H1 (cell line): ENCODE measurements at regions not wholly inside any gene's neighbourhood (a gene's known extent, or its start where the extent isn't known, plus 50 kb on each side); places are given as distances from the start of the nearest gene placed in this dataset.

Experiments
- CTCF ChIA-PET: fragments of 300-600 bp; sonication (Branson Sonifier 250); formaldehyde crosslinking; loops from one replicate; lab custom pipeline; 2021; ENCODE audit not compliant: partially characterized antibody; lab: Charles Lee
- POLR2A ChIA-PET: fragments of 300-600 bp; sonication (Branson Sonifier 250); formaldehyde crosslinking; loops from one replicate; lab custom pipeline; 2021; ENCODE audit warnings: inconsistent platforms; ENCODE audit not compliant: partially characterized antibody; lab: Charles Lee
- DNase-seq, 2 experiments: peaks; one replicate each; pipeline versions ENCODE4 v3.0.0 to v3.0.0-alpha.2; 2010 to 2022; ENCODE audit warnings: low spot score in 2 of 2, low read depth in 1 of 2, mixed read lengths in 1 of 2
- FAIRE-seq: peaks from 2 replicates; lab custom pipeline; 2011; peaks lifted over from hg19 to GRCh38; lab: Jason Lieb, UNC
- H2AFZ ChIP-seq: 2 replicates; pipeline ENCODE4 v1.8.1; 2012; ENCODE audit warnings: low read length, inconsistent platforms
- H2AK5ac ChIP-seq: 2 replicates; pipeline ENCODE4 v1.6.1; 2013; ENCODE audit warnings: low read depth, low read length
- H2BK120ac ChIP-seq: replicated peaks from 2 replicates; pipeline ENCODE3; 2013; ENCODE audit warnings: low read depth, low read length, inconsistent platforms
- H2BK12ac ChIP-seq: 2 replicates; pipeline ENCODE4 v1.6.1; 2013; ENCODE audit warnings: low read depth, low read length
- H2BK15ac ChIP-seq: 2 replicates; pipeline ENCODE4 v1.6.1; 2013; ENCODE audit warnings: low read length
- H2BK20ac ChIP-seq: 2 replicates; pipeline ENCODE4 v1.6.1; 2013; ENCODE audit warnings: low read length
- H2BK5ac ChIP-seq: 2 replicates; pipeline ENCODE4 v1.6.1; 2013; ENCODE audit warnings: low read depth, low read length
- H3K14ac ChIP-seq: 2 replicates; pipeline ENCODE4 v1.6.1; 2013; ENCODE audit warnings: inconsistent platforms; ENCODE audit not compliant: insufficient read length
- H3K18ac ChIP-seq: 2 replicates; pipeline ENCODE4 v1.6.1; 2013; ENCODE audit warnings: low read length; ENCODE audit errors: extremely low read depth
- H3K23ac ChIP-seq: 2 replicates; pipeline ENCODE4 v1.6.1; 2013; ENCODE audit warnings: inconsistent platforms; ENCODE audit not compliant: insufficient read length
- H3K23me2 ChIP-seq: 2 replicates; pipeline ENCODE4 v1.6.1; 2013; ENCODE audit warnings: low read depth, low read length
- H3K27ac ChIP-seq: 2 replicates; pipeline ENCODE4 v1.6.1; 2011; ENCODE audit warnings: low read depth, low read length, inconsistent platforms
- H3K27me3 ChIP-seq, 4 experiments: replicated peaks in 1 of 4; 1 replicate in 1 of 4; 2 replicates in 3 of 4; pipeline versions ENCODE4 v1.6.1 to v1.8.1; 2011 to 2013; ENCODE audit warnings: low read length in 3 of 4, mild to moderate bottlenecking in 3 of 4, inconsistent platforms in 2 of 4, mixed read lengths in 2 of 4, moderate library complexity in 1 of 4; ENCODE audit not compliant: control insufficient read depth in 3 of 4, insufficient read depth in 3 of 4; ENCODE audit errors: extremely low read depth in 1 of 4
- H3K36me3 ChIP-seq, 4 experiments: 2 replicates each; pipeline versions ENCODE4 v1.6.1 to v1.8.1; 2011 to 2013; ENCODE audit warnings: mild to moderate bottlenecking in 4 of 4, low read length in 3 of 4, moderate library complexity in 2 of 4, control low read depth in 1 of 4, inconsistent platforms in 1 of 4; ENCODE audit not compliant: insufficient read depth in 4 of 4, control insufficient read depth in 2 of 4
- H3K4ac ChIP-seq: replicated peaks from 2 replicates; pipeline ENCODE3; 2013; ENCODE audit warnings: low read length, low read depth, mixed read lengths, inconsistent platforms; ENCODE audit not compliant: insufficient read length
- H3K4me1 ChIP-seq, 4 experiments: replicated peaks in 1 of 4; 1 replicate in 1 of 4; 2 replicates in 3 of 4; pipeline versions ENCODE4 v1.6.1 to v1.8.1; 2011 to 2013; ENCODE audit warnings: low read length in 3 of 4, inconsistent platforms in 2 of 4, mixed read lengths in 1 of 4; ENCODE audit not compliant: insufficient read depth in 4 of 4, control insufficient read depth in 3 of 4
- H3K4me2 ChIP-seq, 2 experiments: 2 replicates each; pipeline versions ENCODE4 v1.6.1 to v1.8.1; 2011 to 2013; ENCODE audit warnings: low read depth in 2 of 2, low read length in 2 of 2, control low read depth in 1 of 2, inconsistent platforms in 1 of 2, mild to moderate bottlenecking in 1 of 2; ENCODE audit not compliant: insufficient read depth in 1 of 2
- H3K4me3 ChIP-seq, 4 experiments: fragments of 200-600, 300-600 bp in 1 of 4; sonication (generic), shearing (Covaris generic), sonication (Bioruptor Twin) in 1 of 4; 2 replicates each; pipeline versions ENCODE4 v1.5.1 to v1.8.1; 2011 to 2016; ENCODE audit warnings: low read length in 4 of 4, low read depth in 3 of 4, control low read depth in 2 of 4, inconsistent platforms in 2 of 4, mild to moderate bottlenecking in 2 of 4, mixed read lengths in 1 of 4, moderate library complexity in 1 of 4; ENCODE audit not compliant: insufficient read depth in 2 of 4; ENCODE audit errors: extremely low read depth in 1 of 4
- H3K56ac ChIP-seq: replicated peaks from 2 replicates; pipeline ENCODE3; 2013; ENCODE audit warnings: low read depth, mild to moderate bottlenecking, mixed read lengths, low read length, inconsistent platforms; ENCODE audit not compliant: insufficient read length
- H3K79me1 ChIP-seq: 2 replicates; pipeline ENCODE4 v1.6.1; 2013; ENCODE audit warnings: low read depth, low read length, control low read depth
- H3K79me2 ChIP-seq, 2 experiments: 2 replicates each; pipeline versions ENCODE4 v1.6.1 to v1.8.1; 2012 to 2013; ENCODE audit warnings: low read length in 2 of 2, mild to moderate bottlenecking in 2 of 2, inconsistent platforms in 1 of 2; ENCODE audit not compliant: insufficient read depth in 2 of 2, control insufficient read depth in 1 of 2
- H3K9ac ChIP-seq, 4 experiments: replicated peaks in 1 of 4; 1 replicate in 1 of 4; 2 replicates in 3 of 4; pipeline versions ENCODE4 v1.6.1 to v1.8.1; 2011 to 2013; ENCODE audit warnings: low read depth in 3 of 4, low read length in 3 of 4, control low read depth in 2 of 4, mild to moderate bottlenecking in 2 of 4, moderate library complexity in 2 of 4, inconsistent platforms in 1 of 4; ENCODE audit errors: extremely low read depth in 1 of 4
- H3K9me3 ChIP-seq, 2 experiments: 2 replicates each; pipeline versions ENCODE4 v1.6.1 to v1.8.1; 2012 to 2013; ENCODE audit warnings: mild to moderate bottlenecking in 2 of 2, moderate library complexity in 2 of 2, control low read depth in 1 of 2, inconsistent platforms in 1 of 2, low read depth in 1 of 2, low read length in 1 of 2, mixed read lengths in 1 of 2; ENCODE audit not compliant: insufficient read depth in 2 of 2
- H4K20me1 ChIP-seq, 2 experiments: replicated peaks in 1 of 2; 2 replicates each; pipeline versions ENCODE3 to v1.8.1; 2011 to 2013; ENCODE audit warnings: inconsistent platforms in 2 of 2, low read length in 2 of 2, mild to moderate bottlenecking in 1 of 2; ENCODE audit not compliant: insufficient read depth in 2 of 2, control insufficient read depth in 1 of 2
- H4K5ac ChIP-seq: 2 replicates; pipeline ENCODE4 v1.6.1; 2013; ENCODE audit warnings: low read length, low read depth, mixed read lengths, inconsistent platforms; ENCODE audit not compliant: insufficient read length
- H4K8ac ChIP-seq: 2 replicates; pipeline ENCODE4 v1.8.0; 2013; ENCODE audit warnings: mild to moderate bottlenecking, moderate library complexity, low read length, inconsistent platforms; ENCODE audit not compliant: insufficient read depth; ENCODE audit errors: extremely low read depth
- H4K91ac ChIP-seq: replicated peaks from 2 replicates; pipeline ENCODE3; 2013; ENCODE audit warnings: low read length, mixed read lengths, inconsistent platforms; ENCODE audit not compliant: insufficient read length
- BCL11A ChIP-seq, 2 experiments: IDR thresholded peaks; one replicate each; pipeline ENCODE4 v1.6.1; 2011; ENCODE audit warnings: low read depth in 2 of 2, low read length in 2 of 2, mild to moderate bottlenecking in 2 of 2
- CBX8 ChIP-seq: fragments of 300-800, 300-1000 bp; sonication (generic); IDR thresholded peaks from 2 replicates; pipeline ENCODE4 v1.7.1; 2016; ENCODE audit warnings: low read depth, low read length, borderline replicate concordance
- CHD2 ChIP-seq: IDR thresholded peaks from 2 replicates; pipeline ENCODE4 v1.6.1; 2012; ENCODE audit warnings: low read length, improper control_type of control experiment
- CTCF ChIP-seq, 3 experiments: IDR thresholded peaks; 1 replicate in 2 of 3; 2 replicates in 1 of 3; pipeline versions ENCODE4 v1.5.1 to v1.6.1; 2011; ENCODE audit warnings: low read length in 3 of 3, mild to moderate bottlenecking in 3 of 3, inconsistent platforms in 2 of 3, low read depth in 1 of 3, moderate library complexity in 1 of 3; ENCODE audit not compliant: insufficient read depth in 1 of 3; ENCODE audit errors: control extremely low read depth in 1 of 3
- EP300 ChIP-seq, 2 experiments: IDR thresholded peaks; 1 replicate in 1 of 2; 2 replicates in 1 of 2; pipeline ENCODE4 v1.6.1; 2011 to 2012; ENCODE audit warnings: low read depth in 2 of 2, low read length in 2 of 2, mild to moderate bottlenecking in 2 of 2, borderline replicate concordance in 1 of 2, inconsistent platforms in 1 of 2, moderate library complexity in 1 of 2
- JUND ChIP-seq: IDR thresholded peaks from 2 replicates; pipeline ENCODE4 v1.6.1; 2011; ENCODE audit warnings: mild to moderate bottlenecking, improper control_type of control experiment, low read length
- KDM1A ChIP-seq: fragments of 200-600, 300-600 bp; sonication (generic); IDR thresholded peaks from 2 replicates; pipeline ENCODE4 v1.7.1; 2016; ENCODE audit warnings: mild to moderate bottlenecking, low read length, borderline replicate concordance
- SIN3A ChIP-seq, 2 experiments: IDR thresholded peaks in 1 of 2; conservative IDR thresholded peaks in 1 of 2; 2 replicates each; pipeline ENCODE4 v1.6.1; 2011 to 2012; ENCODE audit warnings: low read length in 2 of 2, improper control_type of control experiment in 1 of 2, low read depth in 1 of 2, mild to moderate bottlenecking in 1 of 2
- ZNF274 ChIP-seq: IDR thresholded peaks from 2 replicates; pipeline ENCODE4 v1.7.0; 2012; ENCODE audit warnings: low read length, borderline replicate concordance; ENCODE audit errors: extremely low read depth
- WGBS, 2 experiments: shearing (Covaris generic) in 1 of 2; methylation state at CpG; one replicate each; pipeline versions ENCODE4 v1.1.6 to v1.1.7; 2013 to 2015; ENCODE audit warnings: low lambda C conversion rate in 2 of 2, mixed read lengths in 2 of 2, inconsistent platforms in 1 of 2, low coverage in 1 of 2, missing lambda C conversion rate in 1 of 2; ENCODE audit not compliant: insufficient replicate concordance in 2 of 2, insufficient coverage in 1 of 2, insufficient read length in 1 of 2; ENCODE audit errors: extremely low coverage in 1 of 2, missing lambda C conversion rate in 1 of 2; 5-methylcytosine and 5-hydroxymethylcytosine counted together
- TF ChIP-seq, protein P1 (sequence below): IDR thresholded peaks from 2 replicates; pipeline ENCODE4 v1.6.1; 2011; ENCODE audit warnings: low read length, improper control_type of control experiment

DNA sequence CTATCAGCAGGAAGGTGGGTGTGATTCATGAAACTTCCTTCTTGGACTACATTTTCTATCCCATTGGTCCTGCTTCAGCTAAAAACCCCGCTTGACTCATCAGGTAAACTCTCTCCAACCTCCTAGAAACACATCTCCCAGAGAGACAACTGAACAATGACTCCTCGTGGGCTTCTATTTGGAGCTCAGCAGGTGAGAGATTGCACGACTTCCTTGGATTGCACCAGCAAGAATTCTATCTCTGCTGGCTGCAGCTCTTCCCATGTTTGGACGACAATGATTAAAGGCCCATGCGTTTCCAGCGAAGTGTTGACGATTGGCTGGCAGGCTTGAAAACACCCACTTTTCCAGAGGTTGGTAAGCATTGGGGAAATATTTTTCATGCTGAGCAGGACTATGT is 216.1 kb upstream of the NTM start:
- no peak overlapping the region for H2BK5ac ChIP-seq
- CTCF ChIA-PET: interaction anchor here (0.8 to 1.3 kb wide), 2 partner anchors 10 to 13 kb away, joined by 3 read pairs; no protein-coding TSS in a partner anchor
- no peaks in the 10 kb centered on the region for H3K36me3 ChIP-seq
- H3K79me1 ChIP-seq: no peaks in the 10 kb centered on the region
- no peak overlapping the region for H3K56ac ChIP-seq
- H4K5ac ChIP-seq: no peak overlapping the region
- no peaks in the 10 kb centered on the region for H4K20me1 ChIP-seq
- no peak overlapping the region for H3K4me3 ChIP-seq
- H2BK12ac ChIP-seq: no peak overlapping the region
- peaks cover 0 to 6% (median 3%) of the 10 kb centered on the region in 4 experiments; a peak in 4 of 7 replicates for H3K4me1 ChIP-seq
- no peaks in the 10 kb centered on the region for H3K27me3 ChIP-seq
- H3K18ac ChIP-seq: no peak overlapping the region
- H2AK5ac ChIP-seq: no peak overlapping the region
- H4K8ac ChIP-seq: no peak overlapping the region
- 67% methylated on average over 7 of the region's 7 CpGs; no CpG with 5 or more reads in 1 of the 2 experiments for WGBS, 2 experiments
- FAIRE-seq (no peak), DNase-seq (no peak)
- no peaks in the 10 kb centered on the region for H3K9me3 ChIP-seq
- no peaks in the 10 kb centered on the region for H3K23me2 ChIP-seq
- H3K23ac ChIP-seq: no peak overlapping the region
- no peak overlapping the region for H2BK20ac ChIP-seq
- no peaks in the 10 kb centered on the region for H3K79me2 ChIP-seq
- H2AFZ ChIP-seq: peak overlapping the region; percentile 46; the same call in 1 of the 2 replicates
- no peak overlapping the region for H3K14ac ChIP-seq
- no peak overlapping the region for H2BK15ac ChIP-seq
- POLR2A ChIA-PET: no interaction called here
- H2BK120ac ChIP-seq: no peak overlapping the region
- H3K9ac ChIP-seq: no peak overlapping the region
- no peak overlapping the region for H3K4ac ChIP-seq
- H3K27ac ChIP-seq: no peak overlapping the region
- no peak overlapping the region for H4K91ac ChIP-seq
- H3K4me2 ChIP-seq: no peak overlapping the region; a peak in 1 of 4 replicates
- TF ChIP-seq KDM1A (no peak), CTCF (IDR thresholded peaks at IDR 0.05; ENCODE audit: control extremely low read depth in 1 of 3, insufficient read depth in 1 of 3, low read depth in 1 of 3, low read length in 3 of 3) (no peak), SIN3A (conservative IDR thresholded peaks at IDR 0.05 in 1 of 2, IDR thresholded peaks at IDR 0.05 in 1 of 2; ENCODE audit: low read depth in 1 of 2, low read length in 2 of 2) (no peak), JUND (no peak), BCL11A (IDR thresholded peaks at IDR 0.05; ENCODE audit: low read depth in 2 of 2, low read length in 2 of 2) (no peak), ZNF274 (no peak), CBX8 (no peak), EP300 (IDR thresholded peaks at IDR 0.05; ENCODE audit: borderline replicate concordance in 1 of 2, low read depth in 2 of 2, low read length in 2 of 2) (no peak), CHD2 (no peak)
- TF ChIP-seq, protein P1, sequence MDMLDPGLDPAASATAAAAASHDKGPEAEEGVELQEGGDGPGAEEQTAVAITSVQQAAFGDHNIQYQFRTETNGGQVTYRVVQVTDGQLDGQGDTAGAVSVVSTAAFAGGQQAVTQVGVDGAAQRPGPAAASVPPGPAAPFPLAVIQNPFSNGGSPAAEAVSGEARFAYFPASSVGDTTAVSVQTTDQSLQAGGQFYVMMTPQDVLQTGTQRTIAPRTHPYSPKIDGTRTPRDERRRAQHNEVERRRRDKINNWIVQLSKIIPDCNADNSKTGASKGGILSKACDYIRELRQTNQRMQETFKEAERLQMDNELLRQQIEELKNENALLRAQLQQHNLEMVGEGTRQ: no peak
